NB4 (cell line): ENCODE measurements at regions not wholly inside any gene's neighbourhood (a gene's known extent, or its start where the extent isn't known, plus 50 kb on each side); places are given as distances from the start of the nearest gene placed in this dataset.

Experiments
- DNase-seq: peaks from one replicate; pipeline ENCODE4 v3.0.0; 2010; ENCODE audit warnings: low read depth
- H3K4me3 ChIP-seq: one replicate; pipeline ENCODE4 v1.5.1; 2011; ENCODE audit warnings: mild to moderate bottlenecking, low read depth, low read length, moderate library complexity
- CTCF ChIP-seq: IDR thresholded peaks from one replicate; pipeline ENCODE4 v1.5.1; 2012; ENCODE audit warnings: low read depth, low read length
- MAX ChIP-seq: IDR thresholded peaks from 2 replicates; pipeline ENCODE4 v1.6.1; 2011; ENCODE audit warnings: low read depth, low read length
- MYC ChIP-seq: IDR thresholded peaks from 2 replicates; pipeline ENCODE4 v1.6.1; 2011; ENCODE audit warnings: low read depth, low read length
- POLR2A ChIP-seq: IDR thresholded peaks from 2 replicates; pipeline ENCODE4 v1.6.1; 2011; ENCODE audit warnings: mild to moderate bottlenecking; ENCODE audit not compliant: insufficient read length; ENCODE audit errors: extremely low read depth

GRCh38 chr1:187960125-187960638 lies 1131.4 kb downstream of the PLA2G4A start:
- TF ChIP-seq MYC (no peak), POLR2A (no peak), MAX (no peak), CTCF (no peak)
- DNase-seq: no peak

DNA sequence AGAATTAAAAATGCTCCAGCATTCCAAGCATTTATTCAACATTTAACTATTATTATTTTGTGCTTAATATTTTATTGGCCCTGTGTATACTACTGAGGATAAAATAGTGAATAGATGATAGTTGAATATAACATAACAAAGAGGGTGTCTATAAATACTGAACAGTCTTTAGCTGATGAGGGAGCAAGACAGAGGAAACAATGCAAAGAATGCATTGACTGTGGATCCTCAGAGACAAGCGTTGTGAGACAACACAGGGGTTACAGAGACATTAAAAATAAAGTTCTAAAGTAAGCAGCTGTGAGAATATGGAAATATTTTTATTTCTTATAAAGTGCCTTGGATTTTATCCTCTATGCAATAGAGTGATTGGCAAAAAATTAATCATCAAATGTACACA lies 1133.1 kb downstream of the PLA2G4A start:
- DNase-seq: no peak
- TF ChIP-seq CTCF: no peak
- no peak for TF ChIP-seq MYC
- no peak for TF ChIP-seq MAX
- TF ChIP-seq POLR2A: no peak
- no peak overlapping the region for H3K4me3 ChIP-seq

More at GRCh38 chr1:187960125-187960638, 1131.4 kb downstream of the PLA2G4A start:
- no peak overlapping the region for H3K4me3 ChIP-seq

DNA sequence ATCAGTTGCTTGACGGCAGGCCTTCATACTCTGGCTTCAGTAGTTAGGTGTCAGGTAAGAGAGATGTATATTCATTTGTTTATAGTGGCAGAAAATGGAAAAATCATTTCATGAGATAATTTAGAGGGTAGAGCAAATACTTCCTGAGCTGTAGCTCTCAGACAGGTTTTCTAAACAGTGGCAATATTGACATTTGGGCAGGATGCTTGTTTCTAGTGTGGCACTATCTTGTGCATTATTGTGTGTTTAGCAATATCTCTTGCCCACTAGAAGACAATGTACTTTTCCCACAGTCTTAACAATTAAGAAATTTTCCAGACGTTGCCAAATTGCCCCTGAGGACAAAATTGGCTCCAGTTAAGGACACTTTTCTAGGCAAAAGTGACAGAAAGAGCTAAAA lies 1143.1 kb downstream of the PLA2G4A start:
- DNase-seq: no peak
- no peak for TF ChIP-seq MYC
- TF ChIP-seq MAX: no peak
- TF ChIP-seq POLR2A: no peak
- no peak for TF ChIP-seq CTCF
- no peak overlapping the region for H3K4me3 ChIP-seq

GRCh38 chr1:187977298-187977697 lies 1148.5 kb downstream of the PLA2G4A start:
- TF ChIP-seq POLR2A (no peak), CTCF (no peak), MAX (no peak), MYC (no peak)
- H3K4me3 ChIP-seq: no peak overlapping the region
- no peak for DNase-seq

DNA sequence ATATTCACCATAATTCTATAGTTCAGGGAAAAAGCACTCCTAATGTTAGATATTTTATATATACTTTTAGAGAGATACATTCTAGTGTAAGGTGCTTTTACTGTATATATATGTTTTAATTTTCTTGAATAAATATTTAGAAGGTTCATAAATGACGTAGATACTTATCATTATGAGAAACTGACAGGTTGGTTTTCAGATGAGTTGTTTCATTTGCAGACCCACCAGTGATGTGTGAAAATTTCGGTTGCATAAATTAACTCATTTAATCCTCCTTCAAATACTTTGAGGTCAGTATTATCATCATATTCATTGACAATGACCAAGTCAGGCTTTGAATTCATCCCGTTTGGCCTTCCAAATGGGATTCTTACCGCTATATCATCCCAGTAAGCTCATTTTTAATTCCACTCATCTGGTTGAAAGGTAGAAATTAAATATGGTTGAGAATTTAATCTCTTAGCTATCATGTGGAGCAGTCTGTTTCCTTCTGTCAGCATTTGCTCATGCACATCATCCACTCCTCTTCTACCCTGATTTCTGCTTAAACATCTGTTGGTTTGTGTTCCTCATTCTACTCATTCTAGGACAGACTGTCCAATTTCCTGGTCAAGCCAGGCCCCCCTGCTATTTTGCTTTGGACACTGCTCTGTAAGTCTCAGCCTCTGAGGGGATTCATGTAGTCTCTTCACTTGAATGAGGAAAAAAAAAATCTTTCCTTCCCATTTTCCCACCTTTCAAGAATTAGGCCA lies 1156.6 kb downstream of the PLA2G4A start:
- TF ChIP-seq POLR2A: no peak
- TF ChIP-seq MYC: no peak
- no peak for TF ChIP-seq CTCF
- no peak for TF ChIP-seq MAX
- no peak for DNase-seq
- no peak overlapping the region for H3K4me3 ChIP-seq
